Limb (tissue), 2 donors: ENCODE measurements at regions not wholly inside any gene's neighbourhood (a gene's known extent, or its start where the extent isn't known, plus 50 kb on each side); places are given as distances from the start of the nearest gene placed in this dataset.

Source experiments
- DNase-seq, 2 donors: peaks; one replicate each; pipeline ENCODE4 v3.0.0-alpha.2; 2016; ENCODE audit errors: extremely low spot score in 2 of 2

DNA sequence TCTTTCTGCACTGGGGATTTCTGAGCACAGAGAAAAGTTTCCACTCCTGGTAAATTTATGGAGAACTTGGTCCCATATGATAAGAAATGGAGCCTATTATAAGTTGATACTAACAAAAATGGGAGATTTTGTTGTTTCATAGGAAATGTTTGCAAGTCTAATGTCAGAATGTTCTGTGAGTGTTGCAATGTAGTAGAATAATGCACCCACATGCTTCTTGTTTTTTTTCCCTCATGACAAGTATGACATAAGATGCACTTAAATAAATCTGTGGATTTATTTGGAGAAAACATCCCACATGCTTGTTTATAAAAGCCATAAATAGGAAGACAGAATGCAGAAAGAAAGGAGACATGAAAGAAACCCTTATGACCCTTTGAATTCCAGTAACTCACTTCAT lies 50.8 kb upstream of the KCNJ6 start:
- no peak for DNase-seq

DNA sequence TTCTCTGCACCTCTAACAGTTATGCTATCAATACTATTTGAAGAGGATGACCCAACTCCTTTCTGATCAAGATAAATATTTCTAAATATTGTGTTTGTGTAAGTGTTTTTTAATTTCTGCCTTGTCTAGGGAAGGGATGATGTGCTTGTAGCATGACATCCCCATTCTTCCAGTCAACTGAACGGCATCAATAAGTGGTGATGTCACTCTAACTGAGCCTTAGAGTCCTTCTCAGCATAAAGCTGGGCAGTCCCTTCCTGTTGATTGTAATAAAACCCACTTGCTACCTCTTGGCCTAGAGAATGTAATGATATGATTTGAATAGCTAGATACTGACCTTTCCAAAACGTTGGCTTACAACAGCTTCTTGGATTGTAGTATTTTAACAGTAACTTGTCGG lies 52.5 kb upstream of the KCNJ6 start:
- no peak for DNase-seq

- no peak for DNase-seq
Measured at GRCh38 chr21:37970548-37970947, 54.3 kb upstream of the KCNJ6 start.

- no peak for DNase-seq
Measured at GRCh38 chr21:37971390-37971950, 55.2 kb upstream of the KCNJ6 start.

DNA sequence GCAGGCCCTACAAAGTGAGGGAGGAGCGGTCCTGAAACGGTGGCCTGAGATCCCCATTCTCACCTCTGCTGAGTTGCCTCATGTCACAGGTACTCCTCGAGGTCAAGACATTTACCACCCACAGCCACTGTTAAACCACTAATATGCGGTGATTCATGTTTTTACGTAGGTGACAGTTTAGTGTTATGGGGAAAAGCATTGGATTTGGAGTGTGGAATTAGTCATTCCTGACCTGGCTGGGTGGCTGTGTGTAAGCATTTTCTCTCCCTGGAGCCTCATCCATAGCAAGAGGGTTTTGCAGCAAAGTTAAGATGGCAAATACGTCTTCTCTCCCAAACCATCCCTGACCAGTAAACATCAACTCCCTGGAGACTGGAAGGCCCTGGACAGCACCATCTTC lies 57.8 kb upstream of the KCNJ6 start:
- no peak for DNase-seq

DNA sequence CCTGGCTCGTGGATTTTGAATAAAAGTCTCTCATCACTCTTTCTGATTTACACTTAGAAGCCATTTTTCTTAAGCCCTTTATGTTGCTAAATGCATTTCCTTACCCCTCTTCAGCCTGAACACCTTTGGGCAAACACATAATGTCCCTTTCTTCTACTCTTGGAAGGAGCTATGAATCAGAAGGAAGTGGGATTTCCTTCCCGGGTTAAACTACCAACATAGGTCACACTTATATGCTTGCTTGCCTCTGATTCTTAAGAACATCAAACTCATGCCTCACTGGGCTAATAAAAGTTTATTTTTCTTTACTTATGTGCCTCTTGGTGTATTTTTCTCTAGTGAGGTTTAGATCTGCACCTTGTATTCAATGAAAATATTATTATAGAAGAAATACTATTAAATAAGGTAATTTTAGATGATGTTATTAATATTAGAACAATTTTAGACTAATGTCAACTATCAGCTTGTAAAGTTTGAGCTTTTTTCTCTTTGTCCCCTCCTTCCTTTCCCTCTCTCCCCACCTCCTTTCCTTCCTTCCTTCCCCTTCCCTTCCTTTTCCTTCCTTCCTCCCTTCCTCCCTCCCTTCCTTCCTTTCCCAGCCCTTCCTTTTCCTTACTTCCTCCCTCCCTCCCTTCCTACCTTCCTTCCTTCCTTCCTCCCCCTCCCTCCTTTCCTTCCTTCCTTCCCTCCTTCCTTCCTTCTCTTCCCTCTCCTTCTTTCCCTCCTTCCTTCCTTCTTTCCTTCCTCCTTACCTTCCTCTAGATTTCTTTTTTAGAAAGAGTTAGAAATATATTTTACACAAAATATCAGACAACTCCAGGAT lies 66.5 kb upstream of the KCNJ6 start:
- DNase-seq, result no peak

- no peak for DNase-seq
Measured at GRCh38 chr21:37983336-37984095, 67.3 kb upstream of the KCNJ6 start.

GRCh38 chr21:37984416-37984815 lies 68.2 kb upstream of the KCNJ6 start:
- DNase-seq, result no peak

DNA sequence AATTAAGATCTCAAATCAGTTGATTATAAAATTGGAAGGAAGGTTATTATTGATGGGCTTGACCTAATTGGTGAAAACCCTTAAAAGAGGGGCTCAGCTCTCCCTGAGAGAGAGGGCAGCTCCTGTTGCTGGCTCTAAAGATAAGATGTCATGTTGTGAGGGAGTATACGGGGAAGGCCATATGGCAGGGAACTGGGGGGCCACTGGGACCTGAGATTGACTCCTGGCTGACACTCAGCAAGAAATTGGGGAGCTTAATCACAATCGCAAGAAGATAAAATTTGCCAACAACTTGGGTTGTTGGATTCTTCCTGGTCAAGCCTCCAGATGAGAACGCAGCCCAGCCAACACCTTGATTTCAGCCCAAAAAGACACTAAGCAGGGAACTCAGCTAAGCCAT lies 69.7 kb upstream of the KCNJ6 start:
- DNase-seq, result no peak

GRCh38 chr21:37986751-37987399 lies 70.6 kb upstream of the KCNJ6 start:
- DNase-seq, result no peak

DNA sequence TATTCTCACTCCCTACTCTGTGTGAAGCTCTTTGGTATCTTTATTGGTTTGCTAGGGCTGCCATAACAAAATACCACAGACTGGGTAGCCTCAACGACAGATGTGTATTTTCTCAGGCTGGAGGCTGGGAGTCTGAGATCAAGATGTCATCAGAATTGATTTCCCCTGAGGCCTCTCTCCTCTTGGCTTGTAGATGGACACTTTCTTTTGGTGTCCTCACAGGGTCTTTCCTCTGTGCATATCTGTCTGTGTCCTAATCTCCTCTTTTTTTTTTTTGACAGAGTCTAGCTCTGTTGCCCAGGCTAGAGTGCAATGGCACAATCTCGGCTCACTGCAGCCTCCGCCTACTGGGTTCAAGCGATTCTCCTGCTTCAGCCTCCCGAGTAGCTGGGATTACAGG lies 71.4 kb upstream of the KCNJ6 start:
- no peak for DNase-seq

DNA sequence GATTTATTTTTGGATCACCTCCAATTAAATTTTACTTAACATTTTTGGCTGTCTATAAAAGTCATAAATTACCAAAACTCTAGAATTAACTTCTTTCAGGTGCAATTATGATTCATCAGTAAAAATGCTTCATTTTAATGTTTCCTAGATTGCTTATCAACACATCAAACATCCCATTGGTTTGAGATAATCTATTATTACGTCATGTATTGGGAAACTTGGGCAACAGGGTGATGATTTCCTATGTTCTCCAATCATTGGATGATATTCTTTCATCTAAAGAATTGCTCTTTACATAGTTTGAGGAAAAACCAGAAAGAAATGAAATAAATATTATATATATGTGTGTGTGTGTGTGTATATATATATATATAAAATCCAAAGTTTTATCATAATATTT lies 76.8 kb upstream of the KCNJ6 start:
- no peak for DNase-seq

- no peak for DNase-seq
Measured at GRCh38 chr21:37994211-37994610, 78.0 kb upstream of the KCNJ6 start.

DNA sequence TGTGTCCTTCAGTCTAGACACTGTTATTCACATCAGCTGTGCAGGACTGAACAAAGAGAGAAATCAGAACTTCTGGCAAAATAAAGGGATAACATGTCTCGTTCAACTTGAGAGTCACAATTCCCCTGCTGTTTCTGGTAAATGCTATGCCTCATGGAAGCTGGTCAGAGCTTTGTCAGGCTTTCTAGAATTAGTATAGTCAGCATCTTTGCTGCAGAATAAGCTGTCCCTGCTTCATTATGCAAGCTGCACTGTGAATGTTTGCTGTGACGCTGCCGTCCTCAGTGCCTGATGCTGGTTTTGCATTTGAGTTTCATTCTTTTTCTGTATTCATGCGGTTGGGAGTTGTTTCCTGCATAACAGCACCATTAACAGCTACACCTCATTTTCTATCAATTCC lies 96.4 kb upstream of the KCNJ6 start:
- no peak for DNase-seq

GRCh38 chr21:38013741-38014140 lies 97.5 kb upstream of the KCNJ6 start:
- DNase-seq, result no peak

- DNase-seq, result no peak
Measured at GRCh38 chr21:38014298-38014697, 98.0 kb upstream of the KCNJ6 start.

- no peak for DNase-seq
Measured at GRCh38 chr21:38027901-38028498, 111.7 kb upstream of the KCNJ6 start.

DNA sequence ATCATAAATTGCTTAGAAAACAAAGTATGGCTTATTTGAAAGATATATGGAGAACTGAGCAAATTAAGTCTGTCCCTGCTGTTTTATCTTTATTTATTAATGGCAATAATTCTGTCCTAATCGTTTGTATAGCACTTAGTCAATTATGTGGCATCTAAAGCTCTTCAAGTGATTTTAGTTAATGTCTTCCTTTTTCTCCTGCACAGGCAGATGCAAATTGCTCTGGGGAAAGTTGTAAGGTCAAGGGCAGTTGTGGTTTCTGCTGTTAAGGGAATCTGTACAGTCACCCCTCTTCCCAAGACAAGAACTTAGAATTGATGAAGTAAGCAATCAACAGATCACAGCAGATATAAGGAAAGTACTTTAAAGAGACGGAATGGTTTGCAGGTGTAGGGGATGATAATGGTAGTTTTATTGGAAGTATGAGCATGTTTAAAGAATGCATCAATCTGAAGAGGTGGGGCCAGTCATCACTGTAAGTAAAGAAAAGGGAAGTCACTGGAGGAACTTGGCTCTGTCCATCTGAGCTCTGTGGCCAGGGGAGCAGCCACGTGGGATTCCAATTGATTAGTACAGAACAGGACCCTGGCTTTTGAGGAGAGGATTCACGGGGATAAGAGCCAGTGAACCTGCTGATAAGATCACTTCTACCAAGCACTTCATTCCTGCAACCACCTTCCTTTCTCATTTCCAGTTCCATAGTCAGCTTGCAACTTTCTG lies 116.0 kb upstream of the KCNJ6 start:
- no peak for DNase-seq

GRCh38 chr21:38036016-38036415 lies 119.8 kb upstream of the KCNJ6 start:
- DNase-seq, result no peak

GRCh38 chr21:38037416-38037815 lies 121.2 kb upstream of the KCNJ6 start:
- DNase-seq, result no peak

GRCh38 chr21:38039369-38039768 lies 123.1 kb upstream of the KCNJ6 start:
- no peak for DNase-seq
